HCT116 (cell line): ENCODE measurements at regions not wholly inside any gene's neighbourhood (a gene's known extent, or its start where the extent isn't known, plus 50 kb on each side); places are given as distances from the start of the nearest gene placed in this dataset.

Source experiments
- MAX ChIP-seq: IDR thresholded peaks from 2 replicates; pipeline ENCODE4 v1.6.1; 2012
- YY1 ChIP-seq: IDR thresholded peaks from 2 replicates; pipeline ENCODE4 v1.6.1; 2011; ENCODE audit warnings: low read length, low read depth, moderate library complexity, mild to moderate bottlenecking; ENCODE audit not compliant: insufficient replicate concordance; ENCODE audit errors: extremely low read depth
- TF ChIP-seq, protein P1 (sequence below): IDR thresholded peaks from 2 replicates; pipeline ENCODE4 v1.6.1; 2011; ENCODE audit warnings: mild to moderate bottlenecking, low read length, moderate library complexity; ENCODE audit not compliant: insufficient replicate concordance; ENCODE audit errors: extremely low read depth

- TF ChIP-seq MAX (no peak), YY1 (no peak)
- TF ChIP-seq, protein P1, sequence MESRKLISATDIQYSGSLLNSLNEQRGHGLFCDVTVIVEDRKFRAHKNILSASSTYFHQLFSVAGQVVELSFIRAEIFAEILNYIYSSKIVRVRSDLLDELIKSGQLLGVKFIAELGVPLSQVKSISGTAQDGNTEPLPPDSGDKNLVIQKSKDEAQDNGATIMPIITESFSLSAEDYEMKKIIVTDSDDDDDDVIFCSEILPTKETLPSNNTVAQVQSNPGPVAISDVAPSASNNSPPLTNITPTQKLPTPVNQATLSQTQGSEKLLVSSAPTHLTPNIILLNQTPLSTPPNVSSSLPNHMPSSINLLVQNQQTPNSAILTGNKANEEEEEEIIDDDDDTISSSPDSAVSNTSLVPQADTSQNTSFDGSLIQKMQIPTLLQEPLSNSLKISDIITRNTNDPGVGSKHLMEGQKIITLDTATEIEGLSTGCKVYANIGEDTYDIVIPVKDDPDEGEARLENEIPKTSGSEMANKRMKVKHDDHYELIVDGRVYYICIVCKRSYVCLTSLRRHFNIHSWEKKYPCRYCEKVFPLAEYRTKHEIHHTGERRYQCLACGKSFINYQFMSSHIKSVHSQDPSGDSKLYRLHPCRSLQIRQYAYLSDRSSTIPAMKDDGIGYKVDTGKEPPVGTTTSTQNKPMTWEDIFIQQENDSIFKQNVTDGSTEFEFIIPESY, result no peak
Measured at GRCh38 chr2:47315475-47315874, 53.6 kb upstream of the EPCAM start.
